ENCODE measurements at regions not wholly inside any gene's neighbourhood (a gene's known extent, or its start where the extent isn't known, plus 50 kb on each side); places are given as distances from the start of the nearest gene placed in this dataset.
"Not testable (repeated sequence)": the region's sequence is repeated elsewhere in the genome, so short reads cannot be mapped to it uniquely, and the experiment has no call there.

DNA sequence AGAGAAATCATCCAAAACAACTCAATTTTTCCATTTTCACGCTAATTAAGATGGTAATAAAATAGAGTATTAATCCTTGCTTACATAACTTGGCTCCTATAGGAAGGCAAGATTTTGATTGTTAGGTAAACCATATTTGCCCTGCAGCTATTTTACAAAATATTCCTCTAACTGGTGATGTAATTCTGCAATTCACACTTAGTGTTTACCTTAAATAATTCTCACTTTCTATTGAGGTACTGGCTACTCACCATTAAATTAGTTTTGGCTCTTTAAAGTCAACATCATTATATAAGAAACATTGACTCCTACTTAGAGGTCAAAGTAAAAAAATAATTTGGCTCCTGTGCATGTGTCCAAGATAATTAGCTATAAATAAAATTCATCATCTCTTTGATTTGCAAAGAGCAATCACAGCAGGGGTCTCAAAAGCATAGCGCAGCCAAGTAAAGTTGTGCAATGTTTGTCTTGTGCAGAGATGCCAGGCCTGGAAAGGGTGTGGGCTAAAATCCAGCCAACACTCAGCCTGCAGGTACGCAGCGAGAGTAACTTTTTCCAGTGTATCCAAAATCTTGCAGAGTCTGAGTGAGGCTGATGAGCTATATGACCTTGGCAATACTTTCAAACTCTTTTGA lies 501.2 kb downstream of the MMUT start:
- Mint-ChIP-seq H3K9me3 (peaks cover 21% of the 10 kb centered on the region), H3K36me3 (ENCODE audit: low read depth) (no peaks in the 10 kb centered on the region)

GRCh38 chr6:48959251-48960060 lies 503.6 kb downstream of the MMUT start:
- Mint-ChIP-seq H3K9me3 (peaks cover 25% of the 10 kb centered on the region), H3K4me3 (ENCODE audit: low read depth) (no peak overlapping the region), H3K4me1 (ENCODE audit: low read depth) (no peaks in the 10 kb centered on the region), H3K27me3 (ENCODE audit: low read depth) (no peaks in the 10 kb centered on the region), H3K36me3 (ENCODE audit: low read depth) (no peaks in the 10 kb centered on the region), H3K27ac (no peak overlapping the region)
- DNase-seq (ENCODE audit: low spot score) = no peak
- intact Hi-C loops (cut with micrococcal nuclease) = no loop called here

More for the DNA sequence above, 501.2 kb downstream of the MMUT start:
- intact Hi-C loops (cut with micrococcal nuclease) = no loop called here
- Mint-ChIP-seq H3K27me3 (ENCODE audit: low read depth) (no peaks in the 10 kb centered on the region), H3K4me1 (ENCODE audit: low read depth) (no peaks in the 10 kb centered on the region), H3K4me3 (ENCODE audit: low read depth) (no peak overlapping the region), H3K27ac (no peak overlapping the region)
- no peak for DNase-seq (ENCODE audit: low spot score)

DNA sequence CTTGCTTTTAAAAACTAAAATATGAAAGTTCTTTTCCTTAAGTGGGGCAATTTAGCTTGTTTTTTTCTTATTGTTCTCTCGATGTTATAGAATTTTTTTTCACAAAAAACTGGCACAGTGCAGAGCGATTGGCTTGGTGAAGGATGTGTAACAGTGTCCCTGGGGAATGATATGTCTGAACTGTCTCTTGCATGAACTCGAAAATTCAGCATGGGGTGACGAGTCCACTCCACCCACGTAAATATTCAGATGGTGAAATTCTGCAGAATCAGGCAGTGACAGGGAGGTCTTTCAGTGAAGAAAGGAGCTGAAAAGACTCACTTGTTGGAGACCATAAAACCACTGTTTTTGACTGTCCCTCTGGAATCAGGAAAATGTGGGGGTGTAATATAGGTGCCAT lies 505.3 kb downstream of the MMUT start:
- Mint-ChIP-seq H3K27me3 (ENCODE audit: low read depth) (no peaks in the 10 kb centered on the region), H3K4me3 (ENCODE audit: low read depth) (no peak overlapping the region), H3K36me3 (ENCODE audit: low read depth) (no peaks in the 10 kb centered on the region), H3K9me3 (peaks cover 35% of the 10 kb centered on the region), H3K4me1 (ENCODE audit: low read depth) (no peaks in the 10 kb centered on the region), H3K27ac (no peak overlapping the region)
- intact Hi-C loops (cut with micrococcal nuclease) = no loop called here
- no peak for DNase-seq (ENCODE audit: low spot score)

GRCh38 chr6:48951917-48952316 lies 511.1 kb downstream of the MMUT start:
- intact Hi-C loops (cut with micrococcal nuclease) = no loop called here
- Mint-ChIP-seq H3K4me1 (ENCODE audit: low read depth) (no peaks in the 10 kb centered on the region), H3K4me3 (ENCODE audit: low read depth) (no peak overlapping the region), H3K27ac (no peak overlapping the region), H3K36me3 (ENCODE audit: low read depth) (no peaks in the 10 kb centered on the region), H3K27me3 (ENCODE audit: low read depth) (no peaks in the 10 kb centered on the region), H3K9me3 (peaks cover 38% of the 10 kb centered on the region)
- no peak for DNase-seq (ENCODE audit: low spot score)

DNA sequence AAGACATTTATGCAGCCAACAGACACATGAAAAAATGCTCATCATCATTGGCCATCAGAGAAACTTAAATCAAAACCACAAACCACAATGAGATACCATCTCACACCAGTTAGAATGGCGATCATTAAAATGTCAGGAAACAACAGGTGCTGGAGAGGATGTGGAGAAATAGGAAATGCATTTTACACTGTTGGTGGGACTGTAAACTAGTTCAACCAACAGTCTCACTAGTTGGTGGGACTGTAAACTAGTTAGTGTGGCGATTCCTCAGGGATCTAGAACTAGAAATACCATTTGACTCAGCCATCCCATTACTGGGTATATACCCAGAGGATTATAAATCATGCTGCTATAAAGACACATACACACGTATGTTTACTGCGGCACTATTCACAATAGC lies 518.8 kb downstream of the MMUT start:
- H3K27me3 Mint-ChIP-seq (ENCODE audit: low read depth); H3K4me1 Mint-ChIP-seq (ENCODE audit: low read depth); H3K9me3 Mint-ChIP-seq; H3K4me3 Mint-ChIP-seq (ENCODE audit: low read depth); intact Hi-C loops (cut with micrococcal nuclease); H3K27ac Mint-ChIP-seq; H3K36me3 Mint-ChIP-seq (ENCODE audit: low read depth); DNase-seq (ENCODE audit: low spot score): not testable (repeated sequence)

DNA sequence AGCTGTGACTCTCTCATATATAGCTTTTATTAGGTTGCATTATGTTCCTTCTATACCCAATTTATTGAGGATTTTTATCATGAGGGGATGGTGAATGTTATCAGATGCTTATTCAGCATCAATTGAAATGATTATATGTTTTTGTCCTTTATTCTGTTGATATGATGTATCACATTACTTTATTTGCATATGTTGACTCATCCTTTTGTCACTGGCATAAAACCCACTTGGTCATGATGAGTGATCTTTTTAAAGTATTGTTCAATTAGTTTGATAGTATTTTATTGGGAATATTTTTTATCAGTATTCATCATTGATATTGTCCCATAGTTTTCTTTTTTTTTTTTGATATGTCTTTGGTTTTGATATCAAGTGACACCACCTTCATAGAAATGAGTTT lies 529.9 kb downstream of the MMUT start:
- Mint-ChIP-seq H3K36me3 (ENCODE audit: low read depth) (no peaks in the 10 kb centered on the region), H3K4me1 (ENCODE audit: low read depth) (no peaks in the 10 kb centered on the region), H3K9me3 (peaks cover 19% of the 10 kb centered on the region), H3K4me3 (ENCODE audit: low read depth) (no peak overlapping the region), H3K27me3 (ENCODE audit: low read depth) (no peaks in the 10 kb centered on the region), H3K27ac (no peak overlapping the region)
- intact Hi-C loops (cut with micrococcal nuclease) = no loop called here
- no peak for DNase-seq (ENCODE audit: low spot score)

GRCh38 chr6:48928937-48929336 lies 534.1 kb downstream of the MMUT start:
- H3K27me3 Mint-ChIP-seq (ENCODE audit: low read depth) = no peaks in the 10 kb centered on the region
- H3K9me3 Mint-ChIP-seq = peaks cover 13% of the 10 kb centered on the region
- H3K4me1 Mint-ChIP-seq (ENCODE audit: low read depth) = no peaks in the 10 kb centered on the region
- no peak overlapping the region for H3K4me3 Mint-ChIP-seq (ENCODE audit: low read depth)
- DNase-seq (ENCODE audit: low spot score) = no peak
- H3K36me3 Mint-ChIP-seq (ENCODE audit: low read depth) = no peaks in the 10 kb centered on the region
- intact Hi-C loops (cut with micrococcal nuclease) = no loop called here
- H3K27ac Mint-ChIP-seq = no peak overlapping the region

- intact Hi-C loops (cut with micrococcal nuclease) = no loop called here
- Mint-ChIP-seq H3K4me3 (ENCODE audit: low read depth) (no peak overlapping the region), H3K27ac (no peak overlapping the region), H3K9me3 (peaks cover 7% of the 10 kb centered on the region), H3K4me1 (ENCODE audit: low read depth) (no peaks in the 10 kb centered on the region), H3K27me3 (ENCODE audit: low read depth) (no peaks in the 10 kb centered on the region), H3K36me3 (ENCODE audit: low read depth) (no peaks in the 10 kb centered on the region)
- DNase-seq (ENCODE audit: low spot score) = no peak
Observed at GRCh38 chr6:48922837-48923236, 540.2 kb downstream of the MMUT start.

GRCh38 chr6:48919555-48919954 lies 543.5 kb downstream of the MMUT start:
- H3K4me1 Mint-ChIP-seq (ENCODE audit: low read depth) = no peaks in the 10 kb centered on the region
- no peaks in the 10 kb centered on the region for H3K36me3 Mint-ChIP-seq (ENCODE audit: low read depth)
- no peak overlapping the region for H3K4me3 Mint-ChIP-seq (ENCODE audit: low read depth)
- intact Hi-C loops (cut with micrococcal nuclease) = no loop called here
- H3K9me3 Mint-ChIP-seq = peaks cover 7% of the 10 kb centered on the region
- no peak for DNase-seq (ENCODE audit: low spot score)
- no peaks in the 10 kb centered on the region for H3K27me3 Mint-ChIP-seq (ENCODE audit: low read depth)
- H3K27ac Mint-ChIP-seq = no peak overlapping the region

DNA sequence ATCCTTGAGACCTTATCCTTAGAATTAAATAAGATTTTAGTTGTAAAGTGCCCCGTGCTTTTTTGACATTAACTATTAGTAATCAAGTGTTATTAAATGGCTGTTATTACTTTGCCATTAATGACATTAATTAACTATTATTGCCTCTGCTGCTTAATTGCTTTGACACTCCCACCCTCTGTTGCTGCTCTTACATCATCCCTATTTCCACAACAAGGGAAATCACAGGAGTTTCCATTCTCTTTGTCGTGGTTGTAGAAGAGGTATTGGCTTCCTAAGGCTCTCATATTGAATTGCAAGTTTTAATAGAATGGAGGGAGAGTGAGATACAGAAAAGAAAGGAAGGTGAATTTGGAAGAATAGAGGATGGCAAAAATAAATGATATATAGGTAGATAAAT lies 545.8 kb downstream of the MMUT start:
- Mint-ChIP-seq H3K4me1 (ENCODE audit: low read depth) (no peaks in the 10 kb centered on the region), H3K9me3 (peaks cover 7% of the 10 kb centered on the region), H3K27ac (no peak overlapping the region), H3K36me3 (ENCODE audit: low read depth) (no peaks in the 10 kb centered on the region), H3K4me3 (ENCODE audit: low read depth) (no peak overlapping the region), H3K27me3 (ENCODE audit: low read depth) (no peaks in the 10 kb centered on the region)
- intact Hi-C loops (cut with micrococcal nuclease) = no loop called here
- no peak for DNase-seq (ENCODE audit: low spot score)

- H3K27me3 Mint-ChIP-seq (ENCODE audit: low read depth) = no peaks in the 10 kb centered on the region
- DNase-seq (ENCODE audit: low spot score) = no peak
- no peak overlapping the region for H3K4me3 Mint-ChIP-seq (ENCODE audit: low read depth)
- H3K27ac Mint-ChIP-seq = no peak overlapping the region
- no peaks in the 10 kb centered on the region for H3K4me1 Mint-ChIP-seq (ENCODE audit: low read depth)
- no peaks in the 10 kb centered on the region for H3K36me3 Mint-ChIP-seq (ENCODE audit: low read depth)
- intact Hi-C loops (cut with micrococcal nuclease) = no loop called here
- peaks cover 7% of the 10 kb centered on the region for H3K9me3 Mint-ChIP-seq
Observed at GRCh38 chr6:48916607-48917006, 546.4 kb downstream of the MMUT start.

GRCh38 chr6:48915591-48915990 lies 547.5 kb downstream of the MMUT start:
- Mint-ChIP-seq H3K9me3 (peaks cover 7% of the 10 kb centered on the region), H3K36me3 (ENCODE audit: low read depth) (no peaks in the 10 kb centered on the region), H3K4me3 (ENCODE audit: low read depth) (no peak overlapping the region), H3K4me1 (ENCODE audit: low read depth) (no peaks in the 10 kb centered on the region), H3K27me3 (ENCODE audit: low read depth) (no peaks in the 10 kb centered on the region), H3K27ac (no peak overlapping the region)
- intact Hi-C loops (cut with micrococcal nuclease) = no loop called here
- DNase-seq (ENCODE audit: low spot score) = no peak

DNA sequence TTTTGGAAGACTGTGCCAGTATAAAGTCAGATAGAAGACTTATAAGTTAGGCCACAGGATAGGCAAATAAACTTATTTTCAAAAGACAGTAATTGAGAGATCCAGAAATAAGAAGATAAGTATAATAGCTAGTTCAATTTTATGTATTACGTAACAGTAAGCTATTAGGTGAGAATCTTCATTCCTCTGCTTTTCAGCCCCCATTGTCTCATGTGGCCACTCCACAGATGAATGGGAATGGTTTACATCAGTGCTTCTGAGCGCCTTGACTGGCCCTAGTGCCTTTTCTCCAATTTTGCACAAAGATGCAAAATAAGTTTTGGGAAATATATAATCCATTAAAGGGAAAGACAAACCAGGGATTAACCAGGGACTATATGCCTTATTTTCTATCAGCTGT lies 550.5 kb downstream of the MMUT start:
- no peak overlapping the region for H3K27ac Mint-ChIP-seq
- H3K36me3 Mint-ChIP-seq (ENCODE audit: low read depth) = no peaks in the 10 kb centered on the region
- no peak overlapping the region for H3K4me3 Mint-ChIP-seq (ENCODE audit: low read depth)
- no peak for DNase-seq (ENCODE audit: low spot score)
- intact Hi-C loops (cut with micrococcal nuclease) = no loop called here
- H3K9me3 Mint-ChIP-seq = no peaks in the 10 kb centered on the region
- no peaks in the 10 kb centered on the region for H3K27me3 Mint-ChIP-seq (ENCODE audit: low read depth)
- H3K4me1 Mint-ChIP-seq (ENCODE audit: low read depth) = no peaks in the 10 kb centered on the region
